T47D (cell line): ENCODE measurements at regions not wholly inside any gene's neighbourhood (a gene's known extent, or its start where the extent isn't known, plus 50 kb on each side); places are given as distances from the start of the nearest gene placed in this dataset.

ENCODE experiments used
- DNase-seq, 2 experiments: peaks; one replicate each; pipeline versions ENCODE4 v3.0.0 to v3.0.0-alpha.2; 2011 to 2012; ENCODE audit warnings: low read depth in 1 of 2, low spot score in 1 of 2
- JUND ChIP-seq: IDR thresholded peaks from 2 replicates; pipeline ENCODE4 v1.6.1; 2012; ENCODE audit warnings: low read depth
- in situ Hi-C: cut with HindIII; loops from 2 replicates; pipeline ENCODE4 v1.10.0; 2016; ENCODE audit warnings: low sequenced_read_pairs, low pct_unique_long_range_greater_than_20kb

GRCh38 chr18:8942909-8943545 lies 159.5 kb upstream of the NDUFV2 start:
- in situ Hi-C loops: no loop called here
- no peak for DNase-seq
- no peak for TF ChIP-seq JUND

GRCh38 chr18:8943900-8944870 lies 158.3 kb upstream of the NDUFV2 start:
- DNase-seq: no peak
- no peak for TF ChIP-seq JUND
- in situ Hi-C loops: no loop called here

- in situ Hi-C loops: no loop called here
Observed at GRCh38 chr18:8944871-8945245, 157.6 kb upstream of the NDUFV2 start.

GRCh38 chr18:8945514-8945913 lies 157.0 kb upstream of the NDUFV2 start:
- in situ Hi-C loops: no loop called here

More at GRCh38 chr18:8944871-8945245, 157.6 kb upstream of the NDUFV2 start:
- no peak for TF ChIP-seq JUND
- no peak for DNase-seq

GRCh38 chr18:8946066-8946838 lies 156.2 kb upstream of the NDUFV2 start:
- in situ Hi-C loops: no loop called here
- TF ChIP-seq JUND: no peak

More at GRCh38 chr18:8945514-8945913, 157.0 kb upstream of the NDUFV2 start:
- no peak for TF ChIP-seq JUND
- no peak for DNase-seq

GRCh38 chr18:8947566-8947965 lies 154.9 kb upstream of the NDUFV2 start:
- DNase-seq: peak in 1 of 2 experiments; percentile 5
- TF ChIP-seq JUND: no peak
- in situ Hi-C loops: no loop called here

More at GRCh38 chr18:8946066-8946838, 156.2 kb upstream of the NDUFV2 start:
- no peak for DNase-seq

- in situ Hi-C loops: no loop called here
- DNase-seq: no peak
- no peak for TF ChIP-seq JUND
Observed at GRCh38 chr18:8948011-8948410, 154.5 kb upstream of the NDUFV2 start.

GRCh38 chr18:8948471-8949149 lies 153.9 kb upstream of the NDUFV2 start:
- in situ Hi-C loops: no loop called here
- TF ChIP-seq JUND: no peak
- no peak for DNase-seq

- no peak for DNase-seq
Observed at GRCh38 chr18:8949206-8949605, 153.3 kb upstream of the NDUFV2 start.

GRCh38 chr18:8951491-8951890 lies 151.0 kb upstream of the NDUFV2 start:
- DNase-seq: no peak
- in situ Hi-C loops: no loop called here
- TF ChIP-seq JUND: no peak

More at GRCh38 chr18:8949206-8949605, 153.3 kb upstream of the NDUFV2 start:
- TF ChIP-seq JUND: no peak
- in situ Hi-C loops: no loop called here

GRCh38 chr18:8952174-8952573 lies 150.3 kb upstream of the NDUFV2 start:
- in situ Hi-C loops: no loop called here
- no peak for TF ChIP-seq JUND
- DNase-seq: no peak
